GM19351 (cell line): ENCODE measurements at regions not wholly inside any gene's neighbourhood (a gene's known extent, or its start where the extent isn't known, plus 50 kb on each side); places are given as distances from the start of the nearest gene placed in this dataset.
A peak's percentile ranks its signal among the peaks of the same experiment; 100 is the strongest.
"Not testable (repeated sequence)": the region's sequence is repeated elsewhere in the genome, so short reads cannot be mapped to it uniquely, and the experiment has no call there.

Experiments used
- ATAC-seq: cut with Tn5 transposase; IDR thresholded peaks from one replicate; pipeline ENCODE4 v1.9.1; 2021; ENCODE audit warnings: mild to moderate bottlenecking, moderate library complexity; ENCODE audit not compliant: unreplicated experiment

GRCh38 chr10:38209332-38209731 is 115.2 kb downstream of the ZNF37A start:
- ATAC-seq: no peak

GRCh38 chr10:38209748-38210147 is 115.6 kb downstream of the ZNF37A start:
- ATAC-seq: not testable (repeated sequence)

DNA sequence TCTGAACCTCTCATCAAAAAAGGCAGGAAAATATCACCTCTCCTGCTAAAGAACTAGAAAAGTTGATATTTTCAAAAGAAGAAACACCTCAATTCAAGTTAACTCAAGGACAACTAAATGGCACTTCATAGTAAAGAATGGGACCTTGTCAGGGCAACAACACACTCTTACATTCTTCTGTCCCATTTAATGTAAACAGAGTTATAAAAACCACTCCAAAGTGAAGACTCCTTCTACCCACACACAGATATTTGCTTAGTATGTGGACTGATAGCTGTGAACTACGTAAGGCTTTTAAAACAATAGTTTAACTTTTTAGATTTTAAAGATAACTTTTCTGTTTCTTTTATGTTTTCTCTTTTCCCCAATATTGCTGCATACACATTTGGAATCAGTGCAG is 118.3 kb downstream of the ZNF37A start:
- ATAC-seq: no peak

- no peak for ATAC-seq
Observed at GRCh38 chr10:38226385-38226784, 132.2 kb downstream of the ZNF37A start.

DNA sequence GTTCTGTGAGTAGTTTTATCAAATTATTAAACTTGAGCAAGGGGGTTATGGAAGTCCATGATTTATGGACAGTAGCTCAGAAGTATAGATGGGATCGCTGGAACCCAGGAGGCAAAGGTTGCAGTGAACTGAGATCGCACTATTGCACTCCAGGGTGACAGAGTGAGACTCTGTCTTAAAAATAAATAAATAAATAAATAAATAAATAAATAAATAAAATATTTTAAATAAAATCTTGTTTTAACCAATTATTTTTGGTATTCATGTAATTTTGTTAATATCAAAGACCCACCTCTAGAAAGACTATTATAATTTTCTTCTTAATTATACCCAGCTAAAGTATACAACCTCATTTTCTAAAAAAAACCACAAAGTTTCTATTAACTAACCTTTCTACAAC is 134.3 kb downstream of the ZNF37A start:
- ATAC-seq: no peak

DNA sequence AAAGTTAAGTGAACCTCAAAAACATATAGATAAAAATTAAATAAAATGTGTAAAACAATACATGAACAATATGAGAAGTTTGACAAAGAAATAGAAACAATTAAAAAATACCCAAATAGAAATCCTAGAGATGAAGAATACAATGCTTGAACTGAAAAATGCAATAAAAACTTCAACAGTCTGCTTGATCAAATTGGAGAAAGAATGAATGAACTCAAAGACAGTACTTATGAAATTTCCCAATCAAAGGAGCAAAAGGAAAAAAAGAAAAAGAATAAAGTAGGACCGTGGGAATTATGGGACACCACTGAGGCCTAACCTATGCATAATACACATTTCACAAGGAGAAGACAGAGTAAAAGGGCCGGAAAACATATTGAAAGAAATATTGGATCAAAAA is 144.3 kb downstream of the ZNF37A start:
- ATAC-seq: not testable (repeated sequence)

- not testable (repeated sequence) for ATAC-seq
Observed at GRCh38 chr10:38242061-38242649, 148.0 kb downstream of the ZNF37A start.

GRCh38 chr10:38248113-38248512 is 154.0 kb downstream of the ZNF37A start:
- ATAC-seq: not testable (repeated sequence)

DNA sequence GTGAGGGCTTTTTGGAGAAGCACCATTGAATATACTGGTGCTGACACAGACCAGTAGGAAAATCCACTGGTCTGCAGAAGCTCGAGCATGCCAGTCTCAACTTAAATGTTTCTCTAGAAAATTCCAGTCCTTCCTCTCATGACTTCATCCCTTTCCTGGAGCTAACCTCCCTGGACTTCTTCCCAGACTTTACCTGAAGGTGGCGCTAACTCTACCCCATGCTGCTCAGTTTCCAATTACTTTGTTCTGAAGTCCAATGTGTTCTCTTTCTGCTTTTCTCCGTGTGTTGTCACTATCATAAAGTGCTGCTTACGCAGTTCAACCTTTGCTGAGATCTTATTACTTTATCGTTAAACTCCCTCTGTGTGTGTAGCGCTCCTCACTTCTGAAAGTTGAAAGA is 158.4 kb downstream of the ZNF37A start:
- not testable (repeated sequence) for ATAC-seq

DNA sequence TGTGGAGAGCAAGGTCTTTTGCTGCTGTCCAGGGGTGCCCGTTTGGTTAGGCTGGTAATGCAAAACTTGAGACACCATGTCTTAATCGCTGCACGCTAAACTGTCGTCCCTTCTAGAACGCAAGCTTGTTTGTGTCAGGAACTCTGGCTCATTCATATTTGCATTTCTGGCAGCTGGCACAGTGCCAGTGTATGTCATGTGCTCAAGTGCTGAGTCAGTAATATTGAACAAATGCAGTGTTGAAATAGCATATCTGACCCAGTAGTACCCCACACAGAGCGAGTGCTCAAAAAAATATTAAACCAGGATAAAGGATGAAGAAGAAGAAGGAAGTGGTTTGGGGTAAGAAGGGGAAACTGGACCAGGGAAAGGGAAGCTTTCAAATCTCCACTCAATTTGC is 173.4 kb downstream of the ZNF37A start:
- ATAC-seq: not testable (repeated sequence)

DNA sequence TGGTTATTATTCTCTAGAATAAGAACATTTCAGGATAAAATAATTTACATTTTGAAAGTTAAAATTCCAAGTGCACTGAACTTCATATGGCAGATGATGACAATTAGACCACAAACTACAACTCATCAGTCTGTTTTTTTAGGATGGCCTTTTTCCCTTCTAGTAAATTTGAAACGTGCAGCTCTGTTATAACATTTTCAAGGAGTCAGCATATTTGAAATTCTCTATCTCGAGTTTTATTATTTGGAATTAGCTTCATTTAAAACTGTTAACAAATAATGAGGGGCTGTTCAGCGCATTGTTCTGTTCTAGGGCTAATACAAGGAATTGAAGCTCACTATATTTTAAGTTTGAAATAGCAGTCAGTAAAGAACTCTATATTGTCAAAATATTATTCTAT is 176.9 kb downstream of the ZNF37A start:
- not testable (repeated sequence) for ATAC-seq

DNA sequence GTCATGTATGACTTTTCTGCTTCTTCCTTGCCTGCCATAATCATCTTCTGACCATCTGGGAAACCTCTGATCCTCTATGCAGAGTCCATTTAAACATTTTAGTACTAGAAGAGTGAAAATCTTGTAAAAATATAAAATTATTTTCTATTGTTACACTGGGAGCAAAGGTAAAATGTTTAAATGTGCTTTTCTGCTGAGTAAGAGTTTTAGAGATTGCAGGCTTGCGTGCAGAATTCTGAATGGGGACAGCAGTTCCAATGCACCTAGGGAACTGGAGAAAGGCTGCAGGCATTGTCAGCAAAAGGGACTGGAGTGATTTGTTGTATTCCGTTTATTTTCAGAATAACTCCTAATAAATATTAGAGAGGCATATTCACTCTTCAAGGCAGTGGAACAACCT is 180.7 kb downstream of the ZNF37A start:
- not testable (repeated sequence) for ATAC-seq

DNA sequence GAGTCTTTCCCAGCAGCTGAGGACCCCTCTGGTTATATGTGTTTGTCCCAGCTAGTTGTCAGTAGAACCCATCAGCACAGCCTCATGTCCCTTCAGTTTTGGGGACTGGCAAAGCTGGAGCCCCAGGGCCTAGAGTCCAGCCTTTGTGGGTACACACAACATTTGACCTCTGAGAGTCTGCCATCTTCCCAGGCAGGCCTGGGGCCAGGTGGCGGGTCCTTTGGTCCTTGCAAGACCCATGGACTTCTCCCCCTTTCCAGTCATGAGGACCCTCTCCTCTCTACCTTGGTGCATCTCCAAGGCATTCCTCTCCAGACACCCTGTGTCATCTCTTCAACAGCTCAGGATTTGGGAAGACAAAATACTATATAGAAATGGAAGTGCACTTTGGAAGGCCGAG is 198.4 kb downstream of the ZNF37A start:
- ATAC-seq: not testable (repeated sequence)

DNA sequence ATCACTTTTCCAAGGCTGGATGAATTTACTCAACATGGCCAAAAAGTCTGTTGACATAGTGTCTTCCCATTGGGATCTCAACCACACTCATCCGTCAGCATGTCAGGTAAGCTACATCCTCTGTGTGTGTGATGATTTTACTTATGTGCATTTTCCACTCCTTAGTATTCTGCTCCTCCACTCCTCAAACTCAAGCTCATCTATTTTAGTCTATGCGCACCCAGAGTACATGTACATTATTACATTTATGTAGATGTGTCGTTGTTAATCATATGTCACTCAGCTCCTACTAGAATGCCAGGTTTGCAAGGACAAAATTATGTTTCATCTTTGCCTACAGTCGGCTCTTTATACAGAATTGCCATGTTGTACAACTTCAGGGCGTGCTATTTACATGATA is 216.0 kb downstream of the ZNF37A start:
- not testable (repeated sequence) for ATAC-seq

- ATAC-seq: not testable (repeated sequence)
Observed at GRCh38 chr10:38315090-38315805, 221.1 kb downstream of the ZNF37A start.

GRCh38 chr10:38321393-38321792 is 227.3 kb downstream of the ZNF37A start:
- not testable (repeated sequence) for ATAC-seq

DNA sequence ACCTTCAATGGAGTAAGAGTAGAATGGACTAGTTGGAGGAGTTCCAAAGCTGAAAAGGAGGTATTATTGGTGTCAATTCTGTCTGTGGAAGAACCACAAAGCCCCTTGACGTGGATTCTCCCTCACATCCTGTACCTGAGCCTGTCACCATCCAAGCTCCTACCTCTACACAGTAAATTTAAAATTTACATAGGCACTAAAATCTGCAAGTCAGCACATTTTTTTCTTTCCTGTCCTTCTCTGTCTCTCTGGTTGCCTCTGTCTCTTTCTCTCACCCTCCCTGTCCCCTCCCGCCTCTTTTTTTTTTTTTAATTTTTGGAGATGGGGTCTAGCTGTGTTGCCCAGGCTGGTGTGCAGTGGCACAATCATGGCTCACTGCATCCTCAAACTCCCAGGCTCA is 236.2 kb downstream of the ZNF37A start:
- ATAC-seq: not testable (repeated sequence)

- ATAC-seq: not testable (repeated sequence)
Observed at GRCh38 chr10:38331106-38331505, 237.0 kb downstream of the ZNF37A start.

GRCh38 chr10:38333699-38334098 is 239.6 kb downstream of the ZNF37A start:
- not testable (repeated sequence) for ATAC-seq

DNA sequence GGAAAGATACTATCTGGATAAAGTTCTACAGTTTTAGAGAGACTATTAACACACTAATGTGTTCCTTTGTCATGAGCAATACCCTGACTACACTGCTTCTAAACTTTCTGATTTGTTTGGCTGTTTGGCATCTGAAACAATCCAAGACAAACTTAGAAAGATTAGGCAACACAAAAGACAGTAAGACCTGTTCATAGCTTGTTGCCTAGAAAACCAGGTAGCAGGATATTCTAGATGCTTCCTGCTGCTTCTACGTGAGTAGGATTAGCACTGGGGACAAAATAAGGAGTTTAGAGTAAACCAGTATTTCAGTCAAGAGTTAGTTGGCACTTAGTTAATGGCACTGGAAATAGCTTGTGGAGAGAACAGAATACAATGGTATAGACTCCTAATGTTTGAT is 256.5 kb downstream of the ZNF37A start:
- ATAC-seq: not testable (repeated sequence)

DNA sequence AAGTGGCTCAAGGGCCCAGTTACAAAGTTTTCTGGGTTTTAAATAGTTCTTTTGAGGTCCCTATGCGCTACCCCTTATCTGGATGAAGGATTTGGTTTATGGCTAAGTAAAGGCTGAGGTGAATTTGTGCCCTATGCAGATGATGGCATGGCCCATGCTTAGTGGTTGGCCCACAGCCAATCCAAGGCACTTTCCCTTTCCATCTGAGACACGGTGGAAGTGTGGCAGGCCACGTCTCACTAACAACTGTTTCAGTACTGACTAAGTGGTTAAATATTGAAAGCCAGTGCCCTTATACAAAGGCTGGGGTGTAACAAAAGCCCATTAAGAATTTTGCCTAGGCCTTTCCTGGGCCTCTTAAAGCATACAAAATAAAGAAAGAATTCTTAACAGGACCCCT is 260.3 kb downstream of the ZNF37A start:
- not testable (repeated sequence) for ATAC-seq

DNA sequence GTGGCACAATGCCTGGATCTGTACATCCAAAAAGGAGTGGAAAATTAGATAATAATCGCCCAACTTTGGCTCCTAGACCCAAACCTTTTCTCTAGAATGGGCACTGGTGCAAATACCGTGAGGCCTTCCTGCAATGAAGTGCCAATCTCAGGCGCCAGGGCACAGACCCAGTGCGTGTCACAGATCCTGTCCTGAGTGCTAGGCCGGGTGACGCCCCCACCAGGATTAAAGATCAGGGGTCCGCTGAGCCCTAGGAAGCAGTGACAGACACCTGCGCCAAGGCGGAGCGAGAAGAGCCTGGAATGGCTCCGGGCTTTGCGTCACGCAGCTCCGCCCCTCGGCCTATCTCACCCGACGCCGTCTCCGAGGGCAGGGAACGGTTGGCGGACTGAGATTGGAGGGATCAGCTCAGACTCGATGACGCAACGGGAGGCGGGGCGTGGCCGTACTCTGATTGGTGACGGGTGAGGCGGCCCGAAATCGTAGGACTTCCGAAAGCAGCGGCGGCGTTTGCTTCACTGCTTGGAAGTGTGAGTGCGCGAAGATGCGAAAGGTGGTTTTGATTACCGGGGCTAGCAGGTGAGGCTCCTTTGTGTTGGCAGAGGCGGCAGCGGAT is 261.9 kb downstream of the ZNF37A start:
- peak; percentile 100 for ATAC-seq
